ENCODE measurements at regions not wholly inside any gene's neighbourhood (a gene's known extent, or its start where the extent isn't known, plus 50 kb on each side); places are given as distances from the start of the nearest gene placed in this dataset.

DNA sequence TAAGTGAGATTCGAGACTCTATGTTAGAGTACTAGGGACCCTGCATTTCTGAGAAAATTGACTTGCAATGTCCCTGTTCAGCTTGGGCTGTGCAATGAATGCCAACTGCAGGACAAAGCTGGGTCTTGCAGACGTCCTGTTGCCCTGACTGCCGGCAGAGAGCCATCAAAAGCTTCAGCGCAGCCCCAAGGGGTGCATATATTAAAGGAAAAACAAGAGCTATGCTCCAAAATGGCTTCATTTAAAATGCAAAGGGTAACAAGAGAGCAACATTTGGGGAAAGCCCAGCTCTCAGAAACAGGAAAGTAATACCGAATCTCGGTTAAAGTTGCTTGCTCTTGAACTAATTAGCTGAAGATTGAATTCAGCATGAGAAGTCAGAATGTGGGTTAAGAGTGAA lies 110.9 kb upstream of the PNPT1 start:
- TF ChIP-seq, protein P1, sequence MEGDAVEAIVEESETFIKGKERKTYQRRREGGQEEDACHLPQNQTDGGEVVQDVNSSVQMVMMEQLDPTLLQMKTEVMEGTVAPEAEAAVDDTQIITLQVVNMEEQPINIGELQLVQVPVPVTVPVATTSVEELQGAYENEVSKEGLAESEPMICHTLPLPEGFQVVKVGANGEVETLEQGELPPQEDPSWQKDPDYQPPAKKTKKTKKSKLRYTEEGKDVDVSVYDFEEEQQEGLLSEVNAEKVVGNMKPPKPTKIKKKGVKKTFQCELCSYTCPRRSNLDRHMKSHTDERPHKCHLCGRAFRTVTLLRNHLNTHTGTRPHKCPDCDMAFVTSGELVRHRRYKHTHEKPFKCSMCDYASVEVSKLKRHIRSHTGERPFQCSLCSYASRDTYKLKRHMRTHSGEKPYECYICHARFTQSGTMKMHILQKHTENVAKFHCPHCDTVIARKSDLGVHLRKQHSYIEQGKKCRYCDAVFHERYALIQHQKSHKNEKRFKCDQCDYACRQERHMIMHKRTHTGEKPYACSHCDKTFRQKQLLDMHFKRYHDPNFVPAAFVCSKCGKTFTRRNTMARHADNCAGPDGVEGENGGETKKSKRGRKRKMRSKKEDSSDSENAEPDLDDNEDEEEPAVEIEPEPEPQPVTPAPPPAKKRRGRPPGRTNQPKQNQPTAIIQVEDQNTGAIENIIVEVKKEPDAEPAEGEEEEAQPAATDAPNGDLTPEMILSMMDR (conservative IDR thresholded peaks at IDR 0.05; ENCODE audit: low read length) = no peak
- TF ChIP-seq EZH2phosphoT487 (IDR thresholded peaks at IDR 0.05; ENCODE audit: borderline replicate concordance, low read depth, low read length) = no peak
